Kidney (tissue), 13 donors: ENCODE measurements at regions not wholly inside any gene's neighbourhood (a gene's known extent, or its start where the extent isn't known, plus 50 kb on each side); places are given as distances from the start of the nearest gene placed in this dataset.

Source experiments
- DNase-seq, 5 donors: peaks; one replicate each; pipeline ENCODE4 v3.0.0-alpha.2; 2013 to 2020
- FAIRE-seq: peaks from 2 replicates; lab custom pipeline; 2012; peaks lifted over from hg19 to GRCh38; lab: Jason Lieb, UNC
- H3K27ac ChIP-seq, 2 donors: one replicate each; pipeline ENCODE4 v1.7.0; 2013; ENCODE audit warnings: low read depth in 2 of 2, low read length in 2 of 2, inconsistent platforms in 1 of 2
- H3K27me3 ChIP-seq: one replicate; pipeline ENCODE4 v1.7.1; 2013; ENCODE audit warnings: low read length, inconsistent platforms; ENCODE audit not compliant: control insufficient read depth, insufficient read depth
- H3K36me3 ChIP-seq, 3 donors: one replicate each; pipeline versions ENCODE4 v1.7.0 to v1.7.1; 2013; ENCODE audit warnings: low read length in 3 of 3, control low read depth in 1 of 3, inconsistent platforms in 1 of 3; ENCODE audit not compliant: insufficient read depth in 3 of 3, control insufficient read depth in 2 of 3
- H3K4me1 ChIP-seq, 3 donors: one replicate each; pipeline versions ENCODE4 v1.7.0 to v1.7.1; 2013; ENCODE audit warnings: low read length in 3 of 3, inconsistent platforms in 1 of 3, low read depth in 1 of 3; ENCODE audit not compliant: control insufficient read depth in 2 of 3, insufficient read depth in 2 of 3
- H3K4me3 ChIP-seq, 3 donors: one replicate each; pipeline versions ENCODE4 v1.7.0 to v1.8.1; 2013; ENCODE audit warnings: low read length in 3 of 3, control low read depth in 1 of 3, inconsistent platforms in 1 of 3
- H3K9ac ChIP-seq, 3 donors: one replicate each; pipeline versions ENCODE4 v1.7.0 to v1.7.1; 2013; ENCODE audit warnings: low read length in 3 of 3, control low read depth in 1 of 3, inconsistent platforms in 1 of 3
- H3K9me3 ChIP-seq, 3 donors: one replicate each; pipeline versions ENCODE4 v1.7.0 to v1.7.1; 2013; ENCODE audit warnings: low read length in 3 of 3, control low read depth in 1 of 3, inconsistent platforms in 1 of 3; ENCODE audit not compliant: control insufficient read depth in 2 of 3, insufficient read depth in 1 of 3
- intact Hi-C: fragments of 100-400 bp; cut with DNase I; formaldehyde crosslinking; loops from one replicate; pipeline ENCODE4 v1.11.1; 2022
- TF ChIP-seq, protein P1 (sequence below): IDR thresholded peaks from 3 replicates; pipeline ENCODE4 v1.5.1; 2012; ENCODE audit warnings: mild to moderate bottlenecking, moderate library complexity, borderline replicate concordance; ENCODE audit not compliant: insufficient read depth; ENCODE audit errors: extremely low read depth
- donor health status: control.
- donor health status: control.
- donor health status: control.
- donor health status: control.
- donor health status: control.
- donor health status: DM: yes; HTN: yes; CAD: no.
- donor health status: Normal renal cell carcinoma (clear cell type).

DNA sequence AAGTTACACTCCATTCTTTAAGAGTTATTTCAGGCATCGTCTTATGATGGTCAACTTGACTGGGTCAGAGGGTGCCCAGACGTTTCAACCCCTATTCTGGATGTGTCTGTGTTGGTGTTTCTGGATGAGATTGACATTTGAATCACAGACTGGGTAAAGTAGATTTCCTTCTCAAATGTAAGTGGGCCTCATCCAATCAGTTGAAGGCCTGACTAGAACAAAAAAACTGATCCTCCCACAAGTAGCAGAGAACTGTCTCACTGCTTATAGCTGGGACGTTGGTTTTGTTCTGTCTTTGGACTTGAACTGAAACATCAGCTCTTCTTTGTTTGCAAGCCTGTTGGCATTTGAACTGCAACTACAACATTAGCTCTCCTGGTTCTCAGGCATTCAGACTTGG is 76.3 kb upstream of the LYZL1 start:
- no peaks in the 10 kb centered on the region for H3K36me3 ChIP-seq
- H3K27me3 ChIP-seq, result no peaks in the 10 kb centered on the region
- no peak overlapping the region for H3K27ac ChIP-seq
- H3K4me3 ChIP-seq, result no peak overlapping the region
- DNase-seq (no peak), FAIRE-seq (no peak)
- no peak overlapping the region for H3K9ac ChIP-seq
- H3K9me3 ChIP-seq, result peaks cover 0 to 2% (median 0%) of the 10 kb centered on the region in 3 donors
- intact Hi-C loops, result no loop called here
- no peaks in the 10 kb centered on the region for H3K4me1 ChIP-seq
- TF ChIP-seq, protein P1, sequence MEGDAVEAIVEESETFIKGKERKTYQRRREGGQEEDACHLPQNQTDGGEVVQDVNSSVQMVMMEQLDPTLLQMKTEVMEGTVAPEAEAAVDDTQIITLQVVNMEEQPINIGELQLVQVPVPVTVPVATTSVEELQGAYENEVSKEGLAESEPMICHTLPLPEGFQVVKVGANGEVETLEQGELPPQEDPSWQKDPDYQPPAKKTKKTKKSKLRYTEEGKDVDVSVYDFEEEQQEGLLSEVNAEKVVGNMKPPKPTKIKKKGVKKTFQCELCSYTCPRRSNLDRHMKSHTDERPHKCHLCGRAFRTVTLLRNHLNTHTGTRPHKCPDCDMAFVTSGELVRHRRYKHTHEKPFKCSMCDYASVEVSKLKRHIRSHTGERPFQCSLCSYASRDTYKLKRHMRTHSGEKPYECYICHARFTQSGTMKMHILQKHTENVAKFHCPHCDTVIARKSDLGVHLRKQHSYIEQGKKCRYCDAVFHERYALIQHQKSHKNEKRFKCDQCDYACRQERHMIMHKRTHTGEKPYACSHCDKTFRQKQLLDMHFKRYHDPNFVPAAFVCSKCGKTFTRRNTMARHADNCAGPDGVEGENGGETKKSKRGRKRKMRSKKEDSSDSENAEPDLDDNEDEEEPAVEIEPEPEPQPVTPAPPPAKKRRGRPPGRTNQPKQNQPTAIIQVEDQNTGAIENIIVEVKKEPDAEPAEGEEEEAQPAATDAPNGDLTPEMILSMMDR, result no peak

DNA sequence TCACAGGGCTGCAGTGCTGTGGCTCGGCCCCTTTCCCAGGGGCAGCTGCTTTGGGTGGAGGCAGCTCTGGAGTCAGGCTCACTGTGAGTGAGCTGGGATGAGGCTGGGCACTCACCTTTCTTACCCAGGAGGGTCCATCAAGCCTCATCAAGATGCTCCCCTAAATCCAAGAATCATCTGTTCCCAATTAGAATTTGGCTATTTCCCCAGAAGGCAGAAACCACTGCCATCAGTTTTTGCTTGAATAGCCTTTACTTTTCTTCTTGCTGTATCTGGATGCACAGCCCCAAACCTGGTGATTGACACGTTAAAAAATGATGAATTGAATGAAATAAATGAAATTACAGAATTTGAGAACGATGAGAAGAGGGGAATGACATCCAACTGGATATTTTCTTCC is 74.3 kb upstream of the LYZL1 start:
- Histone ChIP-seq H3K27me3 (no peaks in the 10 kb centered on the region), H3K4me1 (no peaks in the 10 kb centered on the region), H3K9me3 (peaks cover 0 to 1% (median 0%) of the 10 kb centered on the region in 3 donors), H3K4me3 (no peak overlapping the region), H3K27ac (no peak overlapping the region), H3K9ac (no peak overlapping the region), H3K36me3 (no peaks in the 10 kb centered on the region)
- FAIRE-seq (no peak), DNase-seq (no peak)
- TF ChIP-seq, protein P1, result no peak
- intact Hi-C loops, result no loop called here

DNA sequence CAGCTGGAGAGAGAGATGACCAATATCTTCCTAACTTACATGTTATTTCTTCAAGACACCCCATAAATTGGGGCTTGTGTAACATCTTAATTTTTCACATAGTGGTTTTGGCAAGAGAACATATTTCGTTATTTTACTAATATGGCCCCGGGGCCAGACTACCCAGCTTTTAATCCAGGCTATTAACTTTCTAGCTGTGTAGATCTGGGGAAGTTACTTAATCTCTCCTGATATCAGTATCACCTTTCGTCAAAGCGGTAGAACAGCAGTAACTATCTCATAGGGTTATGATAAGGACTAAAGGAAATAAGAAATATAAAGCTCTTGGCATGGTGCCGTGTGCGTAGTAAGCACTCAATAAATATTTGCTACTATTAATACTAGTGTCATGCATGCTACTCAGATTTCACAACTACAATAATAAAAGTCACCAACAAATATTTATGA is 71.6 kb upstream of the LYZL1 start:
- no peaks in the 10 kb centered on the region for H3K4me1 ChIP-seq
- H3K9ac ChIP-seq, result no peak overlapping the region
- H3K27me3 ChIP-seq, result no peaks in the 10 kb centered on the region
- no peak overlapping the region for H3K4me3 ChIP-seq
- no peaks in the 10 kb centered on the region for H3K9me3 ChIP-seq
- DNase-seq (no peak), FAIRE-seq (no peak)
- no peaks in the 10 kb centered on the region for H3K36me3 ChIP-seq
- TF ChIP-seq, protein P1, result no peak
- no peak overlapping the region for H3K27ac ChIP-seq
- intact Hi-C loops, result no loop called here

DNA sequence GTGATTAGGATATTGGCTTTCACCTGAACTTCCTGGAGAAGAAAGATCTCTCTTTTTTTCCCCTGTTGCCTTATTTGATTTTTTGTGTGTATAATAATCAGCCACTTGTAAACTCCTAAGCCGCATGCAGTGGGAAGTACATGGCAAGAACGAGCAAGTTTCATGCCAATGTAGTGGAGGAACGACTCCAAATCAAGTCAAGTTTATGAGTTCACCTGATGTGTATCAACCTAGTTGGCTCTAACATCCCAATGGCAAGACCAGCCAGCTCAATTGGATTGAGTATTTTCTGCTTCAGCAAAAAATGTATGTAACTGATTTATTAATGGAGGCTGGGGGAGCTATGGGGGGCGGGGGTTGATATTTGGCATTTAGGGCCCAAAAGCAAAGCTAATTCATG is 65.5 kb upstream of the LYZL1 start:
- no peak for DNase-seq

More for the DNA sequence above, 65.5 kb upstream of the LYZL1 start:
- H3K4me3 ChIP-seq, result no peak overlapping the region
- H3K27ac ChIP-seq, result no peak overlapping the region
- no peaks in the 10 kb centered on the region for H3K9me3 ChIP-seq
- no peak overlapping the region for H3K9ac ChIP-seq
- FAIRE-seq, result no peak
- intact Hi-C loops, result no loop called here
- no peaks in the 10 kb centered on the region for H3K27me3 ChIP-seq
- TF ChIP-seq, protein P1, result no peak
- no peaks in the 10 kb centered on the region for H3K4me1 ChIP-seq
- no peaks in the 10 kb centered on the region for H3K36me3 ChIP-seq
